HepG2 (cell line): ENCODE measurements at regions not wholly inside any gene's neighbourhood (a gene's known extent, or its start where the extent isn't known, plus 50 kb on each side); places are given as distances from the start of the nearest gene placed in this dataset.

Experiments
- ATAC-seq: fragments of 200-7000 bp; cut with Tn5 transposase; 3 replicates; pipeline ENCODE4 v1.9.1; 2020; ENCODE audit warnings: mild to moderate bottlenecking, moderate library complexity
- BruUV-seq: library from RNA; stranded (reverse); fragments of 400-500 nt; replicated peaks from 2 replicates; lab custom pipeline; 2021; lab: Mats Ljungman, UMichigan
- CTCF ChIA-PET: fragments of 300-600 bp; formaldehyde crosslinking; extraction: SDS; loops from one replicate; lab custom pipeline; 2021; ENCODE audit warnings: low total read pairs, inconsistent platforms, low intra/inter-chr PET ratio; lab: Yijun Ruan, JAX
- POLR2A ChIA-PET: fragments of 350-600 bp; sonication (Branson Sonifier 250); formaldehyde crosslinking; loops from one replicate; lab custom pipeline; 2020; ENCODE audit warnings: antibody characterized with exemption, inconsistent platforms; lab: Yijun Ruan, JAX
- DNase-seq: peaks from one replicate; pipeline ENCODE4 v3.0.0-alpha.2; 2015; ENCODE audit warnings: low spot score
- FAIRE-seq: peaks from 3 replicates; lab custom pipeline; 2011; peaks lifted over from hg19 to GRCh38; lab: Jason Lieb, UNC
- H2AFZ ChIP-seq: one replicate; pipeline ENCODE4 v1.6.1; 2011; ENCODE audit warnings: low read length, inconsistent platforms
- H3K27ac ChIP-seq: fragments of 300-600 bp; 3 replicates; pipeline ENCODE4 v1.8.0; 2011; ENCODE audit warnings: mixed run types, mild to moderate bottlenecking, mixed read lengths, low read length, inconsistent platforms; ENCODE audit not compliant: insufficient read depth; ENCODE audit errors: extremely low read length
- H3K27me3 ChIP-seq, 2 experiments: fragments of 200-600 bp in 1 of 2; 2 replicates in 1 of 2; 3 replicates in 1 of 2; pipeline versions ENCODE4 v1.6.0 to v1.8.0; 2011; ENCODE audit warnings: low read length in 2 of 2, mild to moderate bottlenecking in 2 of 2, moderate library complexity in 2 of 2, inconsistent platforms in 1 of 2; ENCODE audit not compliant: insufficient read depth in 2 of 2, control insufficient read depth in 1 of 2
- H3K36me3 ChIP-seq, 2 experiments: fragments of 200-600 bp in 1 of 2; replicated peaks in 1 of 2; 2 replicates in 1 of 2; 3 replicates in 1 of 2; pipeline versions ENCODE4 v1.5.1 to v1.8.0; 2011; ENCODE audit warnings: low read length in 2 of 2, inconsistent platforms in 1 of 2; ENCODE audit not compliant: insufficient read depth in 2 of 2, control insufficient read depth in 1 of 2
- H3K4me1 ChIP-seq: 2 replicates; pipeline ENCODE4 v1.5.1; 2012; ENCODE audit warnings: low read length, inconsistent platforms; ENCODE audit not compliant: insufficient read depth
- H3K4me2 ChIP-seq: 2 replicates; pipeline ENCODE4 v1.6.0; 2011; ENCODE audit warnings: low read depth, low read length, inconsistent platforms
- H3K4me3 ChIP-seq, 3 experiments: fragments of 200-600 bp in 1 of 3; sonication (generic), shearing (Covaris generic) in 1 of 3; replicated peaks in 1 of 3; 2 replicates each; pipeline ENCODE4 v1.5.1; 2011 to 2016; ENCODE audit warnings: low read length in 3 of 3, inconsistent platforms in 2 of 3, low read depth in 2 of 3, mild to moderate bottlenecking in 2 of 3, control low read depth in 1 of 3, mixed read lengths in 1 of 3; ENCODE audit not compliant: insufficient read depth in 1 of 3
- H3K79me2 ChIP-seq: one replicate; pipeline ENCODE4 v1.6.1; 2011; ENCODE audit warnings: low read length, inconsistent platforms; ENCODE audit not compliant: insufficient read depth
- H3K9ac ChIP-seq: 2 replicates; pipeline ENCODE4 v1.6.0; 2011; ENCODE audit warnings: mild to moderate bottlenecking, low read depth, low read length, inconsistent platforms; ENCODE audit not compliant: insufficient read depth
- H3K9me3 ChIP-seq: 2 replicates; pipeline ENCODE4 v1.5.1; 2012; ENCODE audit warnings: mild to moderate bottlenecking, low read length
- H4K20me1 ChIP-seq: 2 replicates; pipeline ENCODE4 v1.6.0; 2011; ENCODE audit warnings: inconsistent platforms, mild to moderate bottlenecking, low read length, moderate library complexity; ENCODE audit not compliant: insufficient read depth
- DMAP1 ChIP-seq: IDR thresholded peaks from 2 replicates; pipeline ENCODE4 v1.6.1; 2016
- GATAD1 ChIP-seq: IDR thresholded peaks from 2 replicates; pipeline ENCODE4 v1.6.1; 2016; ENCODE audit warnings: missing genetic modification reagents, missing compliant biosample characterization
- KLF12 ChIP-seq: sonication (generic); formaldehyde crosslinking; IDR thresholded peaks from 2 replicates; pipeline ENCODE4 v1.4.0; 2020; ENCODE audit warnings: missing genetic modification reagents, borderline replicate concordance
- KLF6 ChIP-seq: IDR thresholded peaks from 2 replicates; pipeline ENCODE4 v1.8.0; 2016; ENCODE audit warnings: missing biosample characterization, missing genetic modification reagents
- MBNL3 ChIP-seq: fragments of 250-450 bp; sonication (Bioruptor Pico); conservative IDR thresholded peaks from 2 replicates; pipeline ENCODE4 v1.8.0; 2022; ENCODE audit warnings: mild to moderate bottlenecking, inconsistent platforms
- NPAS2 ChIP-seq: sonication (generic); formaldehyde crosslinking; IDR thresholded peaks from 2 replicates; pipeline ENCODE4 v1.8.0; 2022; ENCODE audit warnings: mild to moderate bottlenecking, missing genetic modification reagents, borderline replicate concordance
- RARG ChIP-seq: sonication (generic); formaldehyde crosslinking; IDR thresholded peaks from 2 replicates; pipeline ENCODE4 v1.4.0; 2020; ENCODE audit warnings: low read depth, mild to moderate bottlenecking, missing genetic modification reagents
- RXRA ChIP-seq: sonication (generic); formaldehyde crosslinking; IDR thresholded peaks from 2 replicates; pipeline ENCODE4 v1.5.1; 2020; ENCODE audit warnings: missing genetic modification reagents
- SSRP1 ChIP-seq: IDR thresholded peaks from 2 replicates; pipeline ENCODE4 v1.6.1; 2016; ENCODE audit warnings: control low read depth
- ZFY ChIP-seq: sonication (generic); formaldehyde crosslinking; IDR thresholded peaks from 2 replicates; pipeline ENCODE4 v1.4.0; 2020; ENCODE audit warnings: missing genetic modification reagents
- ZNF841 ChIP-seq: sonication (generic); formaldehyde crosslinking; IDR thresholded peaks from 2 replicates; pipeline ENCODE4 v1.8.1; 2023; ENCODE audit warnings: missing genetic modification reagents, borderline replicate concordance
- WGBS: methylation state at CpG from one replicate; pipeline ENCODE4 v1.1.6; 2017; ENCODE audit warnings: low lambda C conversion rate; 5-methylcytosine and 5-hydroxymethylcytosine counted together
- in situ Hi-C: cut with HindIII; loops from 2 replicates; pipeline ENCODE4 v1.10.0; 2017; ENCODE audit warnings: low pct_unique_long_range_greater_than_20kb; ENCODE audit not compliant: extremely low pct_ligation_motif_present
- intact Hi-C: fragments of 100-400 bp; cut with micrococcal nuclease; formaldehyde crosslinking; loops from one replicate; pipeline ENCODE4 v1.10.0; 2022; ENCODE audit not compliant: unreplicated experiment
- TF ChIP-seq, protein P1 (sequence below): sonication (generic); formaldehyde crosslinking; IDR thresholded peaks from 2 replicates; pipeline ENCODE4 v1.4.0; 2020; ENCODE audit warnings: mild to moderate bottlenecking, missing genetic modification reagents

DNA sequence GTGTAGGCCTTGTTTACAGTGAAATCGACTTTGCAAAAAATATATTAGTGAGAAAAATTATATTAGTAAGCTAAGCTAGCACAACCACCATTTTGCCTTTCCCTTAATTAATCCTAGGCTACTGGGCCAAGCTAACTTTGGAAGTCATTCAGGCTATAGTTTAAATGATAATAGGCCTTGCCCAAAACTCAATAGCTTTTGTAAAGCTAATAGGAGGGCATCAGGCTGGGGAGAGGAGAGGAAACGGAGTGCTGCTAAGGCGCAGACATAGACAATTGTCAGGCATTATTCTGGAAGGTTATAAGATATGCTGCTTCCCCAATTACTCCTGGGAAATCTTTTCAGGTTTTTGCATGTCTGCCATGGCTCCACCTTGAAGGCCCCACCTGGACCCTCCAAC, 1286.0 kb downstream of the NSUN3 start:
- H2AFZ ChIP-seq: no peak overlapping the region
- no TSS peak for BruUV-seq
- no peak for FAIRE-seq
- TF ChIP-seq SSRP1 (no peak), ZFY (CRISPR knock-in tag) (no peak), MBNL3 (CRISPR knock-in tag) (no peak), RARG (CRISPR knock-in tag) (no peak), GATAD1 (no peak), ZNF841 (CRISPR knock-in tag) (no peak), DMAP1 (CRISPR knock-in tag) (no peak), KLF6 (CRISPR knock-in tag) (no peak), RXRA (CRISPR knock-in tag) (no peak), KLF12 (no peak)
- 42% methylated on average over 3 of the region's 3 CpGs for WGBS
- H3K4me3 ChIP-seq: no peak overlapping the region
- no peak for DNase-seq
- no peak overlapping the region for H3K4me2 ChIP-seq
- no peak overlapping the region for H3K27ac ChIP-seq
- ChIA-PET POLR2A (no interaction called here), CTCF (no interaction called here)
- H3K9me3 ChIP-seq: no peaks in the 10 kb centered on the region
- no peak for ATAC-seq
- intact Hi-C loops: no loop called here
- H3K27me3 ChIP-seq: no peaks in the 10 kb centered on the region
- H3K79me2 ChIP-seq: no peaks in the 10 kb centered on the region
- no peaks in the 10 kb centered on the region for H4K20me1 ChIP-seq
- H3K9ac ChIP-seq: no peak overlapping the region
- in situ Hi-C loops: no loop called here
- H3K36me3 ChIP-seq: no peaks in the 10 kb centered on the region
- no peaks in the 10 kb centered on the region for H3K4me1 ChIP-seq

DNA sequence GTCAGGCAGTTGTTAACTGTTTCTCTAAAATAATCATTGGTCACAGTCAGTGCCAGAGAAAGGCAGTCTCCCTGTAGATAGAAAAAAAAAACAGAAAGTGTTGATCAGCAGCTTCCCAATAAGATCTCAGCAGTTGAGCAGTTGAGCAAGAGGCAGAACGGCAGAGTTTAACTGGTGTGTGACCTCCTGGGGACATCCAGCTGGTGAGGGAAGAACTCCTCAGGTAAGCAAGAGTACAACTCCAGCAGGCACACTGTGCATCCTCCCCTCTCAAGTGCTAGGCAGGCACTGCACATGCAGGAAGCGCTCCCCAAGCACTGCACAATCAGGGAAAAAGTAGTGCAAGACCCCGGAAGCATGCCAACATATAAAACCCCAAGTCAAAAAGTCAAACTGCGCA, 1287.2 kb downstream of the NSUN3 start:
- H2AFZ ChIP-seq: no peak overlapping the region
- no peak overlapping the region for H3K27ac ChIP-seq
- intact Hi-C loops: no loop called here
- no peaks in the 10 kb centered on the region for H3K4me1 ChIP-seq
- no TSS peak for BruUV-seq
- no peak for ATAC-seq
- no peak for FAIRE-seq
- 54% methylated on average over 3 of the region's 4 CpGs for WGBS
- H3K4me2 ChIP-seq: no peak overlapping the region
- ChIA-PET POLR2A (no interaction called here), CTCF (no interaction called here)
- no peak overlapping the region for H3K9ac ChIP-seq
- no peak for DNase-seq
- H3K27me3 ChIP-seq: no peaks in the 10 kb centered on the region
- no peaks in the 10 kb centered on the region for H3K9me3 ChIP-seq
- no peak overlapping the region for H3K4me3 ChIP-seq
- H3K36me3 ChIP-seq: no peaks in the 10 kb centered on the region
- H4K20me1 ChIP-seq: no peaks in the 10 kb centered on the region
- H3K79me2 ChIP-seq: no peaks in the 10 kb centered on the region
- in situ Hi-C loops: no loop called here
- TF ChIP-seq, protein P1, sequence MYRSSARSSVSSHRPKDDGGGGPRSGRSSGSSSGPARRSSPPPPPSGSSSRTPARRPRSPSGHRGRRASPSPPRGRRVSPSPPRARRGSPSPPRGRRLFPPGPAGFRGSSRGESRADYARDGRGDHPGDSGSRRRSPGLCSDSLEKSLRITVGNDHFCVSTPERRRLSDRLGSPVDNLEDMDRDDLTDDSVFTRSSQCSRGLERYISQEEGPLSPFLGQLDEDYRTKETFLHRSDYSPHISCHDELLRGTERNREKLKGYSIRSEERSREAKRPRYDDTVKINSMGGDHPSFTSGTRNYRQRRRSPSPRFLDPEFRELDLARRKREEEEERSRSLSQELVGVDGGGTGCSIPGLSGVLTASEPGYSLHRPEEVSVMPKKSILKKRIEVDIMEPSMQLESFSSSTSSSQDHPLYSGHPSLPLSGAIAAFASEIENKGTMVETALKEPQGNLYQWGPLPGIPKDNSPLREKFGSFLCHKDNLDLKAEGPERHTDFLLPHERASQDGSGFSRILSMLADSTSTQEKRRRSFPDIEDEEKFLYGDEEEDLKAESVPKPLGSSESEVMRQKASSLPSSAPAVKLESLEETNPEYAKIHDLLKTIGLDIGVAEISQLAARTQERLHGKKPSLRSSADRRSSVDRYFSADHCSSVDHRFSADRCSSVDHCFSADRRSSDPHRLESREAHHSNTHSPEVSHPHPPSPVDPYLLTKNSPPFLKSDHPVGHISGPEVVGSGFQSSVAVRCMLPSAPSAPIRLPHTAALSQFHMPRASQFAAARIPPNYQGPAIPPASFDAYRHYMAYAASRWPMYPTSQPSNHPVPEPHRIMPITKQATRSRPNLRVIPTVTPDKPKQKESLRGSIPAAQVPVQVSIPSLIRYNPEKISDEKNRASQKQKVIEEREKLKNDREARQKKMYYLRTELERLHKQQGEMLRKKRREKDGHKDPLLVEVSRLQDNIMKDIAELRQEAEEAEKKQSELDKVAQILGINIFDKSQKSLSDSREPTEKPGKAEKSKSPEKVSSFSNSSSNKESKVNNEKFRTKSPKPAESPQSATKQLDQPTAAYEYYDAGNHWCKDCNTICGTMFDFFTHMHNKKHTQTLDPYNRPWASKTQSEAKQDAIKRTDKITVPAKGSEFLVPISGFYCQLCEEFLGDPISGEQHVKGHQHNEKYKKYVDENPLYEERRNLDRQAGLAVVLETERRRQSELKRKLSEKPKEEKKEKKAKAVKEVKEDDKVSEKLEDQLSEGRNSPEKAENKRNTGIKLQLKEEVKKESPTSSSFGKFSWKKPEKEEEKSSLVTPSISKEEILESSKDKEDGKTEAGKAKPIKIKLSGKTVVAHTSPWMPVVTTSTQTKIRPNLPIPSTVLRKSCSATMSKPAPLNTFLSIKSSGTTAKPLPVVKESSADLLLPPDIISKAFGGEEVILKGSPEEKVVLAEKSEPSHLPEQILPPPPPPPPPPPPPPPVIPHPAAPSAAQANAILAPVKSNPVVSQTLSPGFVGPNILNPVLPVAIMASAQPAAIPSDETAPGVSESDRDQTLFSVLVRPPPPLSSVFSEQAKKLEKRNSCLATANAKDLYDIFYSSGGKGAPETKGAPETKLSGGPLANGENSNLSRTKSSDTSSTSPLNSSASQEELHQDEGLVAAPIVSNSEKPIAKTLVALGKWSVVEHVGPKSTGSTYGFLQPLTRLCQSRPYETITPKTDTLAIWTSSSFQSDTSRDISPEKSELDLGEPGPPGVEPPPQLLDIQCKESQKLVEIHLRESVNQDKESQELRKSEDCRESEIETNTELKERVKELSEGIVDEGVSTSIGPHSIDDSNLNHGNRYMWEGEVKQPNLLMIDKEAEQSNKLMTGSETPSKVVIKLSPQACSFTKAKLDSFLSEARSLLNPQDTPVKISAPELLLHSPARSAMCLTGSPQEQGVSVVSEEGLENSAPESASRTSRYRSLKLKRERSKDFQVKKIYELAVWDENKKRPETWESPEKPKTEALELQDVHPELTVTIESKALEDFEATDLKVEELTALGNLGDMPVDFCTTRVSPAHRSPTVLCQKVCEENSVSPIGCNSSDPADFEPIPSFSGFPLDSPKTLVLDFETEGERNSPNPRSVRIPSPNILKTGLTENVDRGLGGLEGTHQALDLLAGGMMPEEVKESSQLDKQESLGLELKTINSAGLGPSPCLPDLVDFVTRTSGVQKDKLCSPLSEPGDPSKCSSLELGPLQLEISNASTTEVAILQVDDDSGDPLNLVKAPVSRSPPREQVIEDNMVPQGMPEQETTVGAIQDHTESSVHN: no peak
- TF ChIP-seq NPAS2 (CRISPR knock-in tag): no peak
